ENCODE measurements at regions not wholly inside any gene's neighbourhood (a gene's known extent, or its start where the extent isn't known, plus 50 kb on each side); places are given as distances from the start of the nearest gene placed in this dataset.

GRCh38 chr20:40433341-40433861, 255.6 kb downstream of the MAFB start:
- Histone ChIP-seq H4K20me1 (replicated peaks; ENCODE audit: control insufficient read depth, extremely low read depth, insufficient read depth, low read length) (no peaks in the 10 kb centered on the region), H3K9ac (replicated peaks; ENCODE audit: extremely low read depth, insufficient read depth, low read length) (no peak overlapping the region), H3K9me3 (replicated peaks; ENCODE audit: control insufficient read depth, insufficient read depth, low read length) (no peaks in the 10 kb centered on the region), H3K4me1 (ENCODE audit: control insufficient read depth, extremely low read depth, insufficient read depth, low read length) (no peaks in the 10 kb centered on the region), H3K27ac (ENCODE audit: insufficient read depth, low read depth, low read length) (no peak overlapping the region), H3K4me2 (ENCODE audit: insufficient read depth, low read length) (no peak overlapping the region), H3K36me3 (ENCODE audit: control insufficient read depth in 2 of 2, extremely low read depth in 1 of 2, insufficient read depth in 2 of 2, low read length in 2 of 2) (no peaks in the 10 kb centered on the region), H3K79me2 (ENCODE audit: control insufficient read depth, insufficient read depth, low read length) (no peaks in the 10 kb centered on the region), H3K27me3 (ENCODE audit: control insufficient read depth in 2 of 2, insufficient read depth in 2 of 2, low read length in 2 of 2) (no peaks in the 10 kb centered on the region), H2AFZ (ENCODE audit: low read depth, low read length) (no peak overlapping the region), H3K4me3 (replicated peaks in 1 of 3; ENCODE audit: insufficient read depth in 1 of 3, low read depth in 1 of 3, low read length in 3 of 3) (no peak overlapping the region), H3K9me1 (replicated peaks; ENCODE audit: control insufficient read depth, extremely low read depth, insufficient read depth, low read length) (no peaks in the 10 kb centered on the region)
- dilution Hi-C loops (cut with MboI; ENCODE audit: extremely low pct_ligation_motif_present, low sequenced_read_pairs) = no loop called here
- no peak for TF ChIP-seq MAX (IDR thresholded peaks at IDR 0.05; ENCODE audit: insufficient read depth, insufficient read length)
- TF ChIP-seq GATA2 (IDR thresholded peaks at IDR 0.05; ENCODE audit: insufficient read depth, insufficient read length, low read depth, low read length) = no peak
- no peak for TF ChIP-seq MYC (IDR thresholded peaks at IDR 0.05; ENCODE audit: low read depth, low read length)
- TF ChIP-seq POLR2A (IDR thresholded peaks at IDR 0.05; ENCODE audit: low read depth, low read length) = no peak
- no peak for TF ChIP-seq EZH2 (IDR thresholded peaks at IDR 0.05; ENCODE audit: borderline replicate concordance, low read depth, low read length, severe bottlenecking)
- no peak for TF ChIP-seq FOS (IDR thresholded peaks at IDR 0.05; ENCODE audit: borderline replicate concordance, insufficient read depth, low read length)
- TF ChIP-seq JUN (IDR thresholded peaks at IDR 0.05; ENCODE audit: borderline replicate concordance, insufficient read depth, insufficient read length, low read depth) = no peak
- no peak for TF ChIP-seq POLR2AphosphoS5 (IDR thresholded peaks at IDR 0.05; ENCODE audit: insufficient read depth, low read depth, low read length)
- no peak for TF ChIP-seq CTCF (IDR thresholded peaks at IDR 0.05; ENCODE audit: extremely low read depth in 1 of 2, insufficient read depth in 1 of 2, low read depth in 1 of 2, low read length in 2 of 2)
- DNase-seq (ENCODE audit: low read depth, low spot score) (no peak), FAIRE-seq (no peak)
- ChIA-PET POLR2A (no interaction called here), CTCF (no interaction called here)
- intact Hi-C loops (cut with micrococcal nuclease) = loop anchor here (10.0 kb wide), 1 partner anchor 269 kb away; no protein-coding TSS in a partner anchor
- no TSS peak for BruUV-seq (replicated peaks)
